ENCODE measurements at regions not wholly inside any gene's neighbourhood (a gene's known extent, or its start where the extent isn't known, plus 50 kb on each side); places are given as distances from the start of the nearest gene placed in this dataset.

DNA sequence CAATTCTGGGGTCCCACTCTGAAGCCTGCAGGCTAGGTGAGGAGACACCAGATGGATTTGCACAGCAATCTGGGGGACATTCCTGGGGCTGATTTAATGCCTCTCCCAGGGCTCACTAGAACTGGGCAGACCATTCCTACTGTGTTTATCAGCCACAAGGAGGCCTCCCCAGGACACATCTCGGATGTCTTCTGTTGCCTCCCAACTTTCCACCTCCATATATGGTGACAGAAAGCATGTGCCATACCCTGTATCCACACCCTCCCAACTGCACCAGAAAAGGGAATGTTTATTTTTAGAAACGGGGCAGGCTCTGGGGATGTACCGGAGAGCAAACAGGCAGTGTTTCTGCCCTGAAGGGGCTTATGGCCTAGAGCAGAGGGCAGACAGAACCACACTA is 181.8 kb downstream of the CSNK2A3 start:
- Histone ChIP-seq H2AFZ (no peak overlapping the region), H3K9me3 (ENCODE audit: low read depth) (no peaks in the 10 kb centered on the region), H3K4me2 (no peak overlapping the region), H3K27me3 (no peaks in the 10 kb centered on the region), H3K79me2 (no peaks in the 10 kb centered on the region), H3K9me2 (replicated peaks; ENCODE audit: insufficient read depth) (no peaks in the 10 kb centered on the region), H3K4me3 (no peak overlapping the region), H3K4me1 (ENCODE audit: insufficient read depth) (no peaks in the 10 kb centered on the region), H4K20me1 (ENCODE audit: insufficient read depth, poor library complexity, severe bottlenecking) (no peaks in the 10 kb centered on the region), H3K27ac (no peak overlapping the region), H3K36me3 (replicated peaks; ENCODE audit: insufficient read depth, low read depth) (no peaks in the 10 kb centered on the region)
- no peak for DNase-seq (ENCODE audit: low spot score)
- WGBS (ENCODE audit: low lambda C conversion rate, missing lambda C conversion rate): 67% methylated on average over 3 of the region's 3 CpGs
- no peak for TF ChIP-seq EZH2phosphoT487 (IDR thresholded peaks at IDR 0.05; ENCODE audit: low read depth, severe bottlenecking, unreplicated experiment)
- TF ChIP-seq EZH2 (IDR thresholded peaks at IDR 0.05; ENCODE audit: borderline replicate concordance): no peak
- TF ChIP-seq, protein P1, sequence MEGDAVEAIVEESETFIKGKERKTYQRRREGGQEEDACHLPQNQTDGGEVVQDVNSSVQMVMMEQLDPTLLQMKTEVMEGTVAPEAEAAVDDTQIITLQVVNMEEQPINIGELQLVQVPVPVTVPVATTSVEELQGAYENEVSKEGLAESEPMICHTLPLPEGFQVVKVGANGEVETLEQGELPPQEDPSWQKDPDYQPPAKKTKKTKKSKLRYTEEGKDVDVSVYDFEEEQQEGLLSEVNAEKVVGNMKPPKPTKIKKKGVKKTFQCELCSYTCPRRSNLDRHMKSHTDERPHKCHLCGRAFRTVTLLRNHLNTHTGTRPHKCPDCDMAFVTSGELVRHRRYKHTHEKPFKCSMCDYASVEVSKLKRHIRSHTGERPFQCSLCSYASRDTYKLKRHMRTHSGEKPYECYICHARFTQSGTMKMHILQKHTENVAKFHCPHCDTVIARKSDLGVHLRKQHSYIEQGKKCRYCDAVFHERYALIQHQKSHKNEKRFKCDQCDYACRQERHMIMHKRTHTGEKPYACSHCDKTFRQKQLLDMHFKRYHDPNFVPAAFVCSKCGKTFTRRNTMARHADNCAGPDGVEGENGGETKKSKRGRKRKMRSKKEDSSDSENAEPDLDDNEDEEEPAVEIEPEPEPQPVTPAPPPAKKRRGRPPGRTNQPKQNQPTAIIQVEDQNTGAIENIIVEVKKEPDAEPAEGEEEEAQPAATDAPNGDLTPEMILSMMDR (IDR thresholded peaks at IDR 0.05; ENCODE audit: poor library complexity): no peak

- H3K9me2 ChIP-seq (replicated peaks; ENCODE audit: insufficient read depth): no peaks in the 10 kb centered on the region
- DNase-seq (ENCODE audit: low spot score): no peak
- H3K36me3 ChIP-seq (replicated peaks; ENCODE audit: insufficient read depth, low read depth): no peaks in the 10 kb centered on the region
- no peaks in the 10 kb centered on the region for H3K9me3 ChIP-seq (ENCODE audit: low read depth)
- no peaks in the 10 kb centered on the region for H3K4me1 ChIP-seq (ENCODE audit: insufficient read depth)
- H3K27me3 ChIP-seq: no peaks in the 10 kb centered on the region
- no peaks in the 10 kb centered on the region for H4K20me1 ChIP-seq (ENCODE audit: insufficient read depth, poor library complexity, severe bottlenecking)
- H3K27ac ChIP-seq: no peak overlapping the region
- no peaks in the 10 kb centered on the region for H3K79me2 ChIP-seq
- TF ChIP-seq, protein P1 (IDR thresholded peaks at IDR 0.05; ENCODE audit: poor library complexity): no peak
- TF ChIP-seq EZH2 (IDR thresholded peaks at IDR 0.05; ENCODE audit: borderline replicate concordance) (no peak), EZH2phosphoT487 (IDR thresholded peaks at IDR 0.05; ENCODE audit: low read depth, severe bottlenecking, unreplicated experiment) (no peak)
- WGBS (ENCODE audit: low lambda C conversion rate, missing lambda C conversion rate): 88% methylated on average over 2 of the region's 2 CpGs
- H3K4me2 ChIP-seq: no peak overlapping the region
- no peak overlapping the region for H3K4me3 ChIP-seq
- no peak overlapping the region for H2AFZ ChIP-seq
These were observed 182.5 kb downstream of the CSNK2A3 start for GRCh38 chr11:11170352-11171084.

GRCh38 chr11:11169715-11170351 is 183.2 kb downstream of the CSNK2A3 start:
- Histone ChIP-seq H3K9me2 (replicated peaks; ENCODE audit: insufficient read depth) (no peaks in the 10 kb centered on the region), H4K20me1 (ENCODE audit: insufficient read depth, poor library complexity, severe bottlenecking) (no peaks in the 10 kb centered on the region), H3K9me3 (ENCODE audit: low read depth) (no peaks in the 10 kb centered on the region), H3K4me1 (ENCODE audit: insufficient read depth) (no peaks in the 10 kb centered on the region), H3K4me2 (no peak overlapping the region), H3K27ac (no peak overlapping the region), H2AFZ (no peak overlapping the region), H3K79me2 (no peaks in the 10 kb centered on the region), H3K27me3 (no peaks in the 10 kb centered on the region), H3K4me3 (no peak overlapping the region), H3K36me3 (replicated peaks; ENCODE audit: insufficient read depth, low read depth) (no peaks in the 10 kb centered on the region)
- no peak for DNase-seq (ENCODE audit: low spot score)
- TF ChIP-seq EZH2phosphoT487 (IDR thresholded peaks at IDR 0.05; ENCODE audit: low read depth, severe bottlenecking, unreplicated experiment): no peak
- TF ChIP-seq, protein P1 (IDR thresholded peaks at IDR 0.05; ENCODE audit: poor library complexity): no peak
- TF ChIP-seq EZH2 (IDR thresholded peaks at IDR 0.05; ENCODE audit: borderline replicate concordance): no peak
- 100% methylated on average over 4 of the region's 4 CpGs for WGBS (ENCODE audit: low lambda C conversion rate, missing lambda C conversion rate)

All from hepatocyte (in vitro differentiated cells).